RWPE2 (cell line): ENCODE measurements at regions not wholly inside any gene's neighbourhood (a gene's known extent, or its start where the extent isn't known, plus 50 kb on each side); places are given as distances from the start of the nearest gene placed in this dataset.

Source experiments
- ATAC-seq: fragments of 200-7000 bp; cut with Tn5 transposase; 3 replicates; pipeline ENCODE4 v1.9.1; 2021; ENCODE audit warnings: low read depth
- DNase-seq: peaks from one replicate; pipeline ENCODE4 v3.0.0-alpha.2; 2020; ENCODE audit warnings: low spot score
- H3K27ac ChIP-seq: fragments of 450-650 bp; 2 replicates; pipeline ENCODE4 v1.5.1; 2017; ENCODE audit warnings: mild to moderate bottlenecking; ENCODE audit not compliant: poor library complexity, severe bottlenecking
- H3K27me3 ChIP-seq: fragments of 250-450 bp; sonication (Bioruptor Pico); 2 replicates; pipeline ENCODE4 v1.5.1; 2021; ENCODE audit warnings: mild to moderate bottlenecking, moderate library complexity; ENCODE audit not compliant: insufficient read depth, poor library complexity, severe bottlenecking
- H3K36me3 ChIP-seq: fragments of 250-450 bp; sonication (Bioruptor Pico); 2 replicates; pipeline ENCODE4 v1.5.1; 2020; ENCODE audit warnings: low read depth, mild to moderate bottlenecking, moderate library complexity
- H3K4me1 ChIP-seq: fragments of 250-450 bp; sonication (Bioruptor Pico); 2 replicates; pipeline ENCODE4 v1.5.1; 2021; ENCODE audit warnings: mild to moderate bottlenecking, moderate library complexity; ENCODE audit not compliant: insufficient read depth, poor library complexity, severe bottlenecking
- H3K4me3 ChIP-seq: fragments of 250-450 bp; sonication (Bioruptor Pico); 2 replicates; pipeline ENCODE4 v1.5.1; 2021; ENCODE audit warnings: mild to moderate bottlenecking, moderate library complexity; ENCODE audit not compliant: severe bottlenecking
- H3K9me3 ChIP-seq: fragments of 250-450 bp; sonication (Bioruptor Pico); 2 replicates; pipeline ENCODE4 v1.5.1; 2021; ENCODE audit warnings: mild to moderate bottlenecking, moderate library complexity; ENCODE audit not compliant: severe bottlenecking
- TF ChIP-seq, protein P1 (sequence below): fragments of 450-650 bp; IDR thresholded peaks from one replicate; pipeline ENCODE4 v1.5.1; 2017; ENCODE audit warnings: mild to moderate bottlenecking, moderate library complexity; ENCODE audit not compliant: poor library complexity, severe bottlenecking

DNA sequence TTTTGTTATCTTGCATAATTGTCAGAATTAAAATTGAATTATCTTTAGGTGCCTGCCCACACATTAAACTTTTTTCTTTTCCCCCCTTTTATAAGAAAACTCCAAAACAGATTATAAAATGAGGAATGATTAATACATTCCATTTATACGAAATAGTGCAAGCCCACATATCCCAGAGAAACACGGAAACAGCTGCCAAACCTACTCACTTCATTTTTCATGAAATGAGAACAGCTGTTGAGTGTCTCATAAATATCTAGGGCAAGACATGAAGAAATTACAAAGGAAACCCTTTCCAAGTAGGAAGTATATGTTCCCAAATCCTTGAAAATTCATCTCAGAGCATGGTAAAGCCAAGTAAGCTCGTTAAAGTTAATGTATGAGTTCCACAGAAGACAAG lies 459.4 kb upstream of the NMUR2 start:
- no peak for ATAC-seq

DNA sequence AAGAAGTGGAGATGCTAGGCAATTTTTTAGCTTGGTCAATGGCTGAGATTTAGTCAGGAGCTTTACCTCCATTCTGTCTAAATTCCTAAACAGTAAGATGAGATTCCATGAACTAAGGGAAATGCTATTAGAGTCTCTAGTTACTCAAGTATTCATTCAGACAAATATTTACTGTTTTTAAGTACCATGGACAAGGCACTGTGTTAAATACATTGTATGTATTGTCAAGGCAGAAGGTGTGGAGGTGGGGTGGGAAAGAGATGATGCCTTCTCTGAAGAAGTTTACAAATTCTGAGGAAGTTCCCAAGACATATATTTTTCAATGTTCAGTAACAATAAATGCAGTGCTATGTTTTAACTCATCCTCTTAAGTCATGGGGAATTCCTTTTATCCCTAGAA lies 459.9 kb upstream of the NMUR2 start:
- no peak overlapping the region for H3K27ac ChIP-seq
- TF ChIP-seq, protein P1, sequence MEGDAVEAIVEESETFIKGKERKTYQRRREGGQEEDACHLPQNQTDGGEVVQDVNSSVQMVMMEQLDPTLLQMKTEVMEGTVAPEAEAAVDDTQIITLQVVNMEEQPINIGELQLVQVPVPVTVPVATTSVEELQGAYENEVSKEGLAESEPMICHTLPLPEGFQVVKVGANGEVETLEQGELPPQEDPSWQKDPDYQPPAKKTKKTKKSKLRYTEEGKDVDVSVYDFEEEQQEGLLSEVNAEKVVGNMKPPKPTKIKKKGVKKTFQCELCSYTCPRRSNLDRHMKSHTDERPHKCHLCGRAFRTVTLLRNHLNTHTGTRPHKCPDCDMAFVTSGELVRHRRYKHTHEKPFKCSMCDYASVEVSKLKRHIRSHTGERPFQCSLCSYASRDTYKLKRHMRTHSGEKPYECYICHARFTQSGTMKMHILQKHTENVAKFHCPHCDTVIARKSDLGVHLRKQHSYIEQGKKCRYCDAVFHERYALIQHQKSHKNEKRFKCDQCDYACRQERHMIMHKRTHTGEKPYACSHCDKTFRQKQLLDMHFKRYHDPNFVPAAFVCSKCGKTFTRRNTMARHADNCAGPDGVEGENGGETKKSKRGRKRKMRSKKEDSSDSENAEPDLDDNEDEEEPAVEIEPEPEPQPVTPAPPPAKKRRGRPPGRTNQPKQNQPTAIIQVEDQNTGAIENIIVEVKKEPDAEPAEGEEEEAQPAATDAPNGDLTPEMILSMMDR = no peak
- H3K4me1 ChIP-seq = no peaks in the 10 kb centered on the region
- ATAC-seq = 0 out of 3 replicates have a peak, but pooled peaks have one; percentile 31
- no peaks in the 10 kb centered on the region for H3K36me3 ChIP-seq
- H3K4me3 ChIP-seq = no peak overlapping the region
- no peak for DNase-seq
- no peaks in the 10 kb centered on the region for H3K27me3 ChIP-seq
- H3K9me3 ChIP-seq = no peaks in the 10 kb centered on the region

More for the DNA sequence above, 459.4 kb upstream of the NMUR2 start:
- H3K4me1 ChIP-seq = no peaks in the 10 kb centered on the region
- no peak overlapping the region for H3K27ac ChIP-seq
- TF ChIP-seq, protein P1 = no peak
- no peaks in the 10 kb centered on the region for H3K27me3 ChIP-seq
- H3K9me3 ChIP-seq = no peaks in the 10 kb centered on the region
- no peak overlapping the region for H3K4me3 ChIP-seq
- no peaks in the 10 kb centered on the region for H3K36me3 ChIP-seq
- no peak for DNase-seq

DNA sequence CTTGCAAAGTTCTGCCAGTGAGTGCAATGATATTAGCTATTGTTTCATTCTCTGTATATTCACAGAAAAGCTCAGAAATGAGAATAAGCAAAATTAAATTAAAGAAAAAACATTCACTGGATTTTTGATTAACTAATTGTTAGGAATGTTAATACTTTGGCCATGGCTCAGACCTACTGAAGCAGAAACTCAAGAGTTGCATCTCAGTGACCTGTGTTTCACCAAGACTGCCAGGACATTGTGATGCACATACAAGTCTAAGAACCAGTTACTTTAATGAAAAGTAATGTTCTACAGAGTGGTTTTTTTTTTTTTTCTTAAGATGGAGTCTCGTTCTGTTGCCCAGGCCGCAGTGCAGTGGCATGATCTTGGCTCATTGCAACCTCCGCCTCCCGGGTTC lies 464.9 kb upstream of the NMUR2 start:
- Histone ChIP-seq H3K9me3 (no peaks in the 10 kb centered on the region), H3K4me1 (no peaks in the 10 kb centered on the region), H3K27me3 (peaks cover 14% of the 10 kb centered on the region), H3K4me3 (no peak overlapping the region), H3K36me3 (no peaks in the 10 kb centered on the region), H3K27ac (no peak overlapping the region)
- ATAC-seq (no peak), DNase-seq (no peak)
- TF ChIP-seq, protein P1 = no peak

GRCh38 chr5:152882621-152883020 lies 477.5 kb upstream of the NMUR2 start:
- Histone ChIP-seq H3K4me3 (no peak overlapping the region), H3K36me3 (no peaks in the 10 kb centered on the region), H3K27ac (no peak overlapping the region), H3K4me1 (no peaks in the 10 kb centered on the region), H3K27me3 (no peaks in the 10 kb centered on the region), H3K9me3 (no peaks in the 10 kb centered on the region)
- DNase-seq (no peak), ATAC-seq (no peak)
- TF ChIP-seq, protein P1 = no peak

- ATAC-seq (no peak), DNase-seq (no peak)
- H3K27me3 ChIP-seq = no peaks in the 10 kb centered on the region
- no peaks in the 10 kb centered on the region for H3K9me3 ChIP-seq
- H3K4me1 ChIP-seq = no peaks in the 10 kb centered on the region
- no peak overlapping the region for H3K27ac ChIP-seq
- H3K4me3 ChIP-seq = no peak overlapping the region
- TF ChIP-seq, protein P1 = no peak
- no peaks in the 10 kb centered on the region for H3K36me3 ChIP-seq
These were observed 478.1 kb upstream of the NMUR2 start for GRCh38 chr5:152883066-152883775.
